Stimulated activated CD8-positive, alpha-beta memory T cell treated with anti-CD3 and anti-CD28 coated beads, Interleukin-4, amount 100 ng/mL, for 4 hours (primary cell): ENCODE measurements at regions not wholly inside any gene's neighbourhood (a gene's known extent, or its start where the extent isn't known, plus 50 kb on each side); places are given as distances from the start of the nearest gene placed in this dataset.
"Not testable (repeated sequence)": the region's sequence is repeated elsewhere in the genome, so short reads cannot be mapped to it uniquely, and the experiment has no call there.

Experiments used
- DNase-seq, 2 donors: peaks; one replicate each; pipeline ENCODE4 v3.0.0-alpha.2; 2020; ENCODE audit warnings: low read depth in 2 of 2, low spot score in 1 of 2

DNA sequence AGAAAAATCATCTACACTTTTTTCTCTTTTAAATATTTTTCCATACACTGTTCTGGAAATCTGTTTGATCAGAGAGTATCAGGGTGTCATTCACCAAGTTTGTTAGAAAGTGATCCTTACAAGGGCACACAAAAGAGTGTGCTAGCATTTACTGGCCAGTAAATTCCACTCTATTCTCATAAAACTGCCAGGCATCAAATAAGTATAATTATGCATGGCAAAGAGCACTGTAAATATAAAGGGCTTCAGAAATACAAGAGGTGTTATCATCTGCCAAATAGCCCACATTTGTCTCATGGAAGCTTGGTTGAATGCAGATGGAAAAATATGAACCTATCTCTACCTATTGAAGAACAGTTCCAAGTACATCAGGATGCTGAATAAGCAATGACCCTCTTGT lies 847.3 kb upstream of the ACVR2A start:
- DNase-seq = no peak

DNA sequence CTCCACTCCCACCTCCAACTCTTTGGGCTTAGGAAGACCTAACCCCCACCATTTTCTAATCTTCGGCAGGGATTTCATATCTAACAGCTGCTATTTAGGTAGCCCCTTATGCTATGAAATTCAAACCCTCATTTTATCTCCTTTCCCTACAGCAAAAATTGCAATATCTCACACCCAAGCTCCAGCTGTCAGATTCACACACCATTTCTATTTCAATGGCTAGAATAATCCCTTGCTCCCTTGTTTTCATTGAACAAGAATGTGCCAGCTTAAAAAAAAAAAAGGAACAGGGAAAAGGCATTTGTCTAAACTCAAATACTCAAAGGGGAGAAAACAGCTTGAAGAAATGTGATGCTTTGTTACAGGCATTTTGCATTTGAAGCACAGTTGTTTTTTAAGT lies 850.6 kb upstream of the ACVR2A start:
- no peak for DNase-seq

DNA sequence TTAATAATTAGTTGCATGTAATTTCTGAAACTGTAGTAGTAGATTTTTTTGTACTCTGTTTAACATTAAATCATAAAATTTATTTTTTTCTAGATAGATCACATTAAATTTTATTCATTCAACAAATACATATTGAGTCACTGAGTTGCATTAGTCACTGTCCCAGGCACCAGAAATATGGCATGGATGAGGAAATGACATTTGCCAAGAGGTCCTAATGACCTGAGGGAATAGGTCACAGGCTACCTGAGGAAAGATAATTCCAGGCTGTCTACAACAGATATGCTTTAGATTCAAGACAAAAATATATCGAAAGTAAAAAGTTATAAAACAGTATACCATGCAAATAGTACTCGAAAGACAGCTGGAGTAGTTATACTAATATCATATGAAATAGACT lies 852.4 kb upstream of the ACVR2A start:
- DNase-seq = no peak

DNA sequence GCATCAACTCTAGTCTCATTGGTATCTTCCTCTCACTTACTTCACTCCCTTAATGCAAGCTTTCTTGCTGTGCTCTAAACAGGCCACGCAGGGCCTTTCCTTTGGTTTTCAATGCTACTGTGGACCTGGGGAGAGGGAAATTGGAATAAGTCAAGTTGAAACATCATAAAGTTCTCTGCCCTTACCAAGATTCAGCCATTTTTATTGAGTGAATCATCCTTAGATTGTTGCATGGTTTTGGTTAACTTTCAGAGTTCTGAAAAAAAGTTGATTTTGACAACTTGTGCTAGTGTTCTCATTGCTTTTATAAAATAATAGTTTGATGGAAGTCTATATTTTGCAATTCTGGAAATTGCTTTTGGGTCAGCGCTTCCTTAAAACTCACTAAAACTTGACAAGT lies 852.8 kb upstream of the ACVR2A start:
- DNase-seq = no peak

DNA sequence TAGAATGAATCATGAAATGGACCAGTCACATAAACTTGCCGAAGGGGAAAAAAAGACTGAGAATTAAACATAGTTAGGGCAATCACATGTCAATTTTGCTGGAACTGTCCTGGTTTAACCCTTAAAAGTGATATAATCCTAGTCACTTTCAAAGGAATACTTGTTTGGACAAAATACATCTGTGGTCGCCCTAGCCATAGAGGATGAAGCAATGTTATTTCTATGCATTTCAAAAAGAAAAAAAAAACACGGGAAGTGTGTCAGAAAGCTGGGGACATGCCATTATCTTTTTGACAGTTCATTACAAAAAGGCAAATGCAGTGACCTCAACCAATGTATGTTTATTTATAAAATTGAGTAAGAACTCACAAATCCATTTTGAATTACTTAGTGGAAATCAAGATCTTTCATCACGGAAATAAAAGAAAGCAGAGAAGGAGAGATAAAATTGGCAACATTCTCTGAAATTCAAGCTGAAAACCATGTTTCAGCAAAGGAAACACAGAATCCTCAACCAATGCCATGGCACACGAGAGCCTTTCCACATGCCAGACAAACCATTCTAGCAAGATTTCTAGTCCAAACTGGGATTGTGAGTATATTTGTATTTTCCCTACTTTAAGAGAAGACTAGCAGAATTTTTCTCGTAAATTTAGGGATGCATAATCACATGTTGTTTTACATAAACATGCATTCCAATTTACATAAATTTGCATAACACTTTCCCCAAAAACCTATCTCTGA lies 854.3 kb upstream of the ACVR2A start:
- no peak for DNase-seq

DNA sequence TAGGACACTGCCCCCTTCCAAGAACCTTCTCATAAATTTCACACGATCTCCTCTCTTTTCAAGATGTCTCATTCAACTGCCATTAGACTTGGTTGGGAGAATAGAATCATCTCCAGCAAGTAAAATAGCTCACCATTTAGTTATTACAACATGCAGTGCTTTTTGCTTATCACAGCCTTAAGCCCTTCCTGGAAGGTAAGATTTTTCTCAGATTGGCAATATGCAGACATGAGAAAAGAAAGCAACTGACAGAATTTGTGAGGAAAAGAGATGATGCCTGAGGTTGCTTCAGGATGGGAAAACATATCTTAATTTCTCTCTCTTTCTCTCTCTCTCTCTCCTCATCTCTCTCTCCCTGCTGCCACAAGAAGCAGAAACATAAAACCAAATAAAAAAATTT lies 855.1 kb upstream of the ACVR2A start:
- DNase-seq = no peak

DNA sequence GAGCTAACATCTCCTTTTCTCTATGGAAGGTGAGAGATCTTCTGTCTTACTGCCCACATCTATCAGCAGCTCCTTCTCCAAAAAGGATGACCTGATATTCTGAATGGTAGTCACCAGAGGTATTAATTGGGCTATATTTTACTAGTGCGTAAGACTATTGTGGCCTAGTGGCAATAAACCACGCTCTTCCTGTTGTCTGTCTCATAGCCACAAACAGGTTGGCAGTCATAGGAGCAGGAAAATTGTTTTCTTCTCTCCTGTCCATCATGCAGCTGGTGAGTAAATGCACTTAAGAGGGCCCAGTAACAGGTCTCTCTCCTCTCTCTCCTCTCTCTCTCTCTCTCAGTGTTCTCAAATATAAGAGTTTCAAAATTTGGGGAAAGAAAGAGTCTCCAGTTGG lies 856.8 kb upstream of the ACVR2A start:
- DNase-seq = no peak

DNA sequence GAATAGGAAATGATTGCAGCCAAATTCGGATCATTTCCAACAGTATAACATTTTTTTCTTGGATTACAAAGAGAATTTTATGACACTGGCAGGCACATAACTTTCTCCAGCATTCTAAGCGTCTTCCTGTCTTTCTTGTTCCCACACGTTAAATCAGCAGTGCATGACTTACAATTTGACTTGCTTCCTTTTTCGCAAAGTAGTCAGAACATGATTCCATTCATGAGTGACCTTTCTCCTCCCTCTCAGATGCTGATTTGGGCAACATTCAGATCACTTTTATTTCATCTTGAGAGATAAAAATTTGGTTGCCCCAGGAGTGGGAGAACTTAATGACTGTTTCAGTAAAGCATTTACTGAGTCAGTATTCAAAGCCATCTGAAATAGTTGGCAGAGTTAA lies 858.7 kb upstream of the ACVR2A start:
- no peak for DNase-seq

DNA sequence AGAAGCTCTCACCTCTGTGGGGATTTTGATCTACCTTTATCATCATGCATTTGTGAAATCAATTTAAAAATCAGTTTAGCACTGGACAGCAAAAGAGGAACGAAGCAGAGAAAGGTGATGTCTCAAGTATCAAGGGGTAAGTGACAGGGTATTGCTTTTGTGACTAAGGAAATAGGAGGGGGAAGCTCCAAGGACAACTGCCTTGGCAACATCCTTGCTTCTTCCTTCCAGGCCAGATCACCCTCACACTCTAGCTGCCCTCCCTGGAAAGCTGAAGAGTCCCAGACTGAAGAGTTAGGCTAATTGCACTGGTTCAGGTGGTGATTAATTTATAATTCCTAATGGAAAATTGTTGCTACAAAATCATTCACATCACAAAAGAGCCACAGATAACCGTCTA lies 859.1 kb upstream of the ACVR2A start:
- DNase-seq = no peak

DNA sequence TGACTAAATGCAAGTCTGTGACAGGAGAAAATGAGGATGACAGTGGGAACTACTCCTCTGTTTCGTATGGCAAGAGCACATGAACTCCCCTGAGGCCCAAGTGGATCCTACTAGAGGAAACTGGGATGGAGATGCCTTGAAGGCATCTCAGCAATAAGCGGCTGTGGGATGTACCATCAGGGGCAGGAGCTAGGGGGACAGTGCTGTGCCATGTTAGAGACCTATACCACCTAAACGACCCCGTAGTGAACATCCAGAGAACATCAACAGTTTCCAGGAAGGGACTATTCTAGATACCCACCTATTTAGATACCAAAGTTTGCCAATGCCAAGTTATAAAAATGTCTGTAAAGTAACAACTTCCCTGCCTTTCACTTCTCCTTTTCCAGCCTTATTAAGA lies 860.8 kb upstream of the ACVR2A start:
- no peak for DNase-seq

DNA sequence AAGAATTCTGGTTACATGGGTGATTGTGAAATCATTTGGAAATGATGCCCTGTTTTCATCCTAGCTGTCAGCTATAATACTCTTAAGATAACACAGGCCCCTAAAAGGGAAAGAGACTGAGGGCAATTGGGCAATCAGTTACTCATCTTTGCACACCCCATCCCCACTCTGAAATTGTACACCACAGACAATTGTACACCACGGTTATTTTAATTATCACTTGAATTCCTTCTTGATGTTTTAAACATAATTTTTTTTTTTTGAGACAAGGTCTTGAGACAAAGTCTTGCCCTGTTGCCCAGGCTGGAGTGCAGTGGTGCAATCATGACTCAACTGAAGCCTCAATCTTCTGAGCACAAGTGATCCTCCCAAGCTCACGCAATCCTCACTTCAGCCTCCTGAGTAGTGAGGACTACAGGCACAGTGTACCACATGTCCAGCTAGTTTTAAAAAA lies 862.4 kb upstream of the ACVR2A start:
- DNase-seq = no peak

DNA sequence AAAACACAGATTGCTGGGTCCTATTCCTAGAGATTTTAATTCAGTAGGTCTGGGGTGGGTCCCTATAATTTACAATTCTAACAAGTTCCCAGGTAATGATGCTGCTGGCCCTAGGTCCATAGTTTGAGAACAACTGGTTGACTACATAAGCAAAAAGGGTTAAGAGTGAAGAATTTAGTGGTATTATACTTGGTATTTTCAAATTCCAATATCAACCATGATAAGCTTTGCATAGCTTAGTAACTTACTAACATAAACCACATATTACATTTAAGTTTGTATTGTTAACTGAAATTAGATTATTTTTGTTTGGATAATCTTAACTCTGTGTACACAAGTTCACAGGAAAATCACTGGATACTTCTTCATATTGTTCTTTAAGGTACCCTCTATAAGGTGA lies 862.9 kb upstream of the ACVR2A start:
- no peak for DNase-seq

DNA sequence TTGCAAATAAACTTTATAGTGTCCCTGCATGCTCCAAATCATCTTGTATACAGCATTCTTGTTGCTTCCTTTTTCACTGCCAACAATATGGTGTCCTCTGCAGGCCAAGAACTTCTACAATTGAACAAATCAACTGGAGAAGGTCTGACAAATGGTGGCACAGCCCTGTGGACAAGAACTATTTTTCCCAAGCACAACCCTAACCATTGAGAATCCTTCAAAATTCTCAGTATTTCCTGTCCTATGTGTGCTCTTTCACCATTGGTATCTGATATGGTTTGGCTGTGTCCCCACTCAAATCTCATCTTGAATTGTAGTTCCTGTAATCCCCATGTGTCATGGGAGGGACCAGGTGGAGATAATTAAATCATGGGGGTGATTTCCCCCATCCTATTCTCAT lies 865.1 kb upstream of the ACVR2A start:
- DNase-seq = no peak

DNA sequence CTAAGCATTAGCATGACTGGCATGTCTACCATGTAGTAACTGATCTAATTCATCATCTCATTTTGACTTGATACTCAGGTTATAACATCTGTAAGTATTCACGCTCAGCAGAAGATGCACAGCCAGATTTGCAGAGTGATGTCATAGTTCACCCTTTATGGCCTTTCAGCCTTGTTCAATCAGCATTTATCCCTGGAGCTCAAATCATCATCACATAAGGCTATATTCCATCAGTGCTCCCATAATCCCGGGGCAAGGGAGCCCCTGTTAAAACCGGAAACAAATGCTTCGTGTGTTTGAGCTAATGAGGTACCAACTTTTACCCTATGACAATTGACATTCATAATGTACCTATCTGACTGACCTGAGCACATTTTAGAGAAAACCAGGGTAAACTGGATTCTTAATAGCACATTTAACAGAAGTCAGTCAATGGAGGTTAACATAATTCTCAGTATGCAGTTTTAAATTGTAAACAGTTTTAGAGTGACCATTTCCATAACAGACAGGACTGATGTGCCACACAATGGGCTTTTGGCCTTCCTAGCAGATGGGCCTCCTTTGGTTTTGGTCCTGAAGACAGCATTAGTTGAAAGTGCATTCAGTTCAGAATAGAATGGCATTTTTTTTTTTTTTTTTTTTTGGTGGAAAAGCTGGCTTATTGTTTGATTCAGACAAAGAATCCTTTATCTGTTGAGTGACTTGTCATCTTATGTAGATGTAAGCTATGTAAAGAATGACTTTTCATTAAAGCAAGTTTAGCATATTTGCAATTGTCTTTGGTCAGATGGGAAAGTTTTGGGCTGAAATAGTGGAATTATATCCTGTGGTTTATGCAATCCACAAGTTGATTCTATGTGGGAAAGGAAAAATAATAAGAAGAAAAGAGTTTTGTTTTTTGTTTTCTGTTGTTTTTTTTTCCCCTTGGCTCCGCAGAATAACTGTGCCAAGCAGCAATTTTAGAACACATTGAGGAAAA lies 866.0 kb upstream of the ACVR2A start:
- DNase-seq = no peak

DNA sequence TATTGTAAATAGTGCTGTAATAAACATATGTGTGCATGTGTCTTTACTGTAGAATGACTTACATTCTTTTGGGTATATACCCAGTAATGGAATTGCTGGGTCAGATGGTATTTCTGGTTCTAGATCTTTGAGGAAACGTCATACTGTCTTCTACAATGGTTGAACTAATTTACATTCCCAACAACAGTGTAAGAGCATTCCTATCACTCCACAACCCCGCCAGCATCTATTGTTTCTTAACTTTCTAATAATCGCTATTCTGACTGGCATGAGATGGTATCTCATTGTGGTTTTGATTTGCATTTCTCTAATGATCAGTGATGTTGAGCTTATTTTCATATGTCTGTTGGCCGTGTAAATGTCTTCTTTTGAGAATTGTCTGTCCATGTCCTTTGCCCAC lies 873.8 kb upstream of the ACVR2A start:
- DNase-seq = not testable (repeated sequence)

DNA sequence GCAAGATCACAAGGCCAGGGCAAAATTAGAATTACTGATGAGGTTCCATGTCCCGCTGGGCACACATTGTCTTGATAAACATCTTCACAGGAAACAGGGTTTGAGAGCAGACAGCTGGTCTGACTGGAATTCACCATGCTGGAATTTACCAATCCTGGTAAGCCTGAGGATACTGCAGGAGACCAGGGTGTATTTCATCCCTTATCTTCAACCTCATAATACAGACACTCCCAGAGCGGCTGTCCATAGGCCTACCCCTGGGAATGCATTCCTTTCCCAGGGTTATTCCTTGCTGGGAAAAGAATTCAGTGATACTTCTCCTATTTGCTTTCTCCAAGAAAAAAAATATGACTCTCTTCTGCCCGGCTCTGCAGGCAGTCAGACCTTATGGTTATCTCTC lies 875.1 kb upstream of the ACVR2A start:
- not testable (repeated sequence) for DNase-seq

DNA sequence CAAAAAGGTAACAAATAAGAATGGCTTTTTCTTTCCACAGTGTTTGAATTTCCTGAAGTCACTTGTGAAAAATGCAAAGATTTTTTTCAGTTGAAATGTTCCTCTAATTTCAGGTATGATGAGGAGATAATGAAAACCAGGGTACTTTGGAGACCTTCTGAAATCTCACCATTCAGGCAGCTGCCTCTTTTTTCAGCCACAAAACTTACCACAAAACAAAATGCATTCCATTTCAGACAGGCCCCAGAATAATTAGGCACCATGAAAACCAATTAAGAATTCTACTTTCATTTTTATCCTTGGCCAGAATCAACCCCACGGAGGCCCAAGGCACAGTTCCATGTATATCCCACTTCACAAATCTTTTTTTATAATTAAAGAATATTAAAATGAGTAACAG lies 880.3 kb upstream of the ACVR2A start:
- no peak for DNase-seq

DNA sequence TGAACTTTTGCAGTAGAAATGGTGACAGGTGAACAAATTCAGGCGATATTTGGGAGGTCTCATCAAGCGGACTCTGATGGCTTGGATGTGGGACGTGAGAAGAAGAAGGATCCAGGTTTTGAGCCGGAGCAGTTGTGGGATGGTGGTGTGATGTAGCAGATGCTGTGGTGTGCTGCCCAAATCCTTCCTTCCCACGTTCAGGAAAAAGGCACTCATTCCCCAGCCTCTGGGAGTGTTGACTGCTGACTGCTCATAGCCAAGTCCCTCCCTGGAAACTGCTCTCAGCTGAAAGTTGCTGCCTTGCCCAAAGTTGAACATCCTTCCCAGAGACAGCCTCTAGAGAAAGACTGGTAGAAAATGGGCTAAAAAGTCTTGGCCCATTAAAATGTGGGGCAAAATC lies 890.3 kb upstream of the ACVR2A start:
- DNase-seq = no peak

DNA sequence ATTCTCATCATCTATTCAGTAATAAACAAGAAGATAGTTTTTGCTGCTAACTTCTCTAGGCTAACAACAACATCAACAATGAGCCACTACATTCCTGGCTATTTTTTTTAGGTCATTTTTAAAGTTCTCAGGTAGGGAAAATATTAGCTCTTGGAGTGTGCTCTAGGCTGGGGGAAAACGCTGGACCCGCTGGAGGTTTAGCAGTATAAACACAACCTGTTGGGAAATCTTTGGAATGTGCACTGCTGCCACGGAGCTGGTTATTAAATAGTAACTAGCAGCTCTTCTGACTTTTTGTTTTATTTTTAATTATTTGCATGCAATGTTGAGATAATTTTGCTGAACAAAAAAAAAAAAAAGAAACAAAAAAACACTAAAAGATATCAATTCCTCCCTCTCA lies 892.1 kb upstream of the ACVR2A start:
- DNase-seq = no peak

DNA sequence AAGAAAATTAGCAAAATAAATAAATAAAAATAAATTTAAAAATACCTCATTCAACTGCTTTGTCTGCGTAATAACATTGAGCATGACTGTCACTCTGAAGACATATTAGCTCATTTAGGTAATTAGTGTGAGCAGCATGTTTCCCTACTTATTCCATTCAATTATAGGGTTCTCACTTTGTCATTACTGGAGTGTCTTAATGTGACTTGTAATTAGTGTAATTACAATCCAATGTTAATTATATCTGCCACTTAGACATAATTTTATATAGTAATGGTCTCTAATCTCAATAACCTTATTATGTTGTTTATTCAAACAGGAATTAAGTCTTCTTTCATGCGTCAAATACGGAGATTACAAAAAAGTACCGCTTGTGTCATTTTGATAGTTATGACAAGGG lies 893.9 kb upstream of the ACVR2A start:
- no peak for DNase-seq

DNA sequence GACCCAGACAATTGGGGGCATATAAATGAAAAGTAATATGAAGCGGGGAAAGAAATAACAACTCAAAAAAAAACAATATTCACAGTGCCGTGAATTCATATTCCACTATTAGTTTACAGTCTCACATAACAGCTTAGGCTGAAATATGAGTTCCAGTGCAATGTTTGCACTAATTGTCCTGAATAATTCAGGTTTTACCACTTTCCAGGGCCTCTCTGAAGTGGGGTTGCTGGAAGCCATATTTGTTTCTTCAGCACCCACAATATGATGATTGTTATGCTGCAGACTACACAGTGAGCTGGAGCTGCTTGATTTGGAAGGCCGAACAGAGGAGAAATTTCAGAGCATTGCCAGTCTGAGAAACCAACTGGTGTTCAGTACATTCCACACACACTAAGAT lies 894.5 kb upstream of the ACVR2A start:
- no peak for DNase-seq

DNA sequence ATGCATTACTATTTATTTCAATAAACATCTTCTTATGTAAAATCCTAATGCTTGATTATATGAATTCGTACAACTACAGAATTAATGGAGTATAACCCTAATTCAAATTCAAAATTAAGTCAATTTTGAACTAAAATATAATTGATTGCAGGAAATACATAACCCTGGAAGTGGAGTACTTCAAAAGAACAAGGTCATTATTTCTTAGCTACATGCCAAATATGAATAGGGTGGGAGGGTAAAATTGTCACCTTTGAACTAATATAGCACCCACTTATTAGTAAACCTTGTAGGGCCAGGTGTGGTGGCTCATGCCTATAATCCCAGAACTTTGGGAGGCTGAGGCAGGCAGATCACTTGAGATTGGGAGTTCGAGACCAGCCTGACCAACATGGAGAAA lies 895.4 kb upstream of the ACVR2A start:
- DNase-seq = no peak
